ENCODE measurements at regions not wholly inside any gene's neighbourhood (a gene's known extent, or its start where the extent isn't known, plus 50 kb on each side); places are given as distances from the start of the nearest gene placed in this dataset.

DNA sequence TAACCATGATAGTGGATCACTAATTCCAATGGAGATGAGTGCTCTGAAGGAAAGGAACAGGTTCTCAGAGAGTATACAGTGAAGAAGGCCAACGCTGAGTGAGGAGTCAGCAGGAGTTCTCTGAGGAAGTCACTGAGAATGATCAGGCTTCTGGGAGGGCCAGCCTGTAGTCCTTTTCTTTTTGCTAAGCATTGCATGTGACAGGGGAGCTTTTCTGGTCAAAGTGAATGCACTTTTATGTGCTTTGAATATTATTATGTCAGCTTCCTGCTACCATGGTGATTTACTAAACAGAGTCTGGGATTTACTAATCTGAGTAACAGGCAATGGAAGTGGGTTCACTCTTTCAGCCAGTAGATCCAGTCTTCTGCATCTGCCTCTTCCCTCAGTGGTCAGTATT, 81.1 kb upstream of the SERP2 start:
- intact Hi-C loops (cut with DNase I) = no loop called here
- 83 to 87% methylated on average over 1 of the region's 1 CpG for WGBS, 2 donors
- peak in 2 of 4 donors; percentile 47 to 60 for ATAC-seq
- no peak for DNase-seq
- TF ChIP-seq, protein P1, sequence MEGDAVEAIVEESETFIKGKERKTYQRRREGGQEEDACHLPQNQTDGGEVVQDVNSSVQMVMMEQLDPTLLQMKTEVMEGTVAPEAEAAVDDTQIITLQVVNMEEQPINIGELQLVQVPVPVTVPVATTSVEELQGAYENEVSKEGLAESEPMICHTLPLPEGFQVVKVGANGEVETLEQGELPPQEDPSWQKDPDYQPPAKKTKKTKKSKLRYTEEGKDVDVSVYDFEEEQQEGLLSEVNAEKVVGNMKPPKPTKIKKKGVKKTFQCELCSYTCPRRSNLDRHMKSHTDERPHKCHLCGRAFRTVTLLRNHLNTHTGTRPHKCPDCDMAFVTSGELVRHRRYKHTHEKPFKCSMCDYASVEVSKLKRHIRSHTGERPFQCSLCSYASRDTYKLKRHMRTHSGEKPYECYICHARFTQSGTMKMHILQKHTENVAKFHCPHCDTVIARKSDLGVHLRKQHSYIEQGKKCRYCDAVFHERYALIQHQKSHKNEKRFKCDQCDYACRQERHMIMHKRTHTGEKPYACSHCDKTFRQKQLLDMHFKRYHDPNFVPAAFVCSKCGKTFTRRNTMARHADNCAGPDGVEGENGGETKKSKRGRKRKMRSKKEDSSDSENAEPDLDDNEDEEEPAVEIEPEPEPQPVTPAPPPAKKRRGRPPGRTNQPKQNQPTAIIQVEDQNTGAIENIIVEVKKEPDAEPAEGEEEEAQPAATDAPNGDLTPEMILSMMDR (IDR thresholded peaks at IDR 0.05) = no peak
- H3K27me3 ChIP-seq = no peaks in the 10 kb centered on the region
- no peak overlapping the region for H3K4me3 ChIP-seq
- no peak for FAIRE-seq
- no peak overlapping the region for H3K27ac ChIP-seq
- H3K36me3 ChIP-seq = no peaks in the 10 kb centered on the region
- no peaks in the 10 kb centered on the region for H3K9me3 ChIP-seq
- peaks cover 0 to 3% (median 0%) of the 10 kb centered on the region in 3 donors for H3K4me1 ChIP-seq

DNA sequence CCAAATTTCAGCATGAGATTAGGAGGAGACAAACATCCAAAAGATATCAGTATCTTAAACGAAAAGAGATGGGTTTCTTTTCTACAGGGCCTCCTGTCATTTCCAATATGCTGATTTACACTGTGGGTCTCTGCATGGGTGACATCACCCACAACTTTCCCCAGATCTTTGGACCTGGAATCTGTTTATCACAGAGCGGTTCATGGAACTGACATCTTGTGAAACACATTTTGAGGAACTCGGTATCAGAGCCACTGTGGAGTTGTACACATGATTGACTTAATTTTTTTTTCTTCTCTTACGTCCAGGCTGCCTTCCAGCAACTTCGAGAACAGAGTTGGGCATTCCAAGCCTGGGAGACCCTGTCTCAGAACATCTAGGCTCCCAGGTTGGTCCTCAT, 80.2 kb upstream of the SERP2 start:
- TF ChIP-seq, protein P1 (IDR thresholded peaks at IDR 0.05) = no peak

GRCh38 chr13:44293908-44294735, 79.5 kb upstream of the SERP2 start:
- no peaks in the 10 kb centered on the region for H3K36me3 ChIP-seq
- no peak overlapping the region for H3K4me3 ChIP-seq
- H3K4me1 ChIP-seq = peaks cover 0 to 3% (median 0%) of the 10 kb centered on the region in 3 donors
- ATAC-seq = peak in 1 of 4 donors; percentile 43
- TF ChIP-seq, protein P1 (IDR thresholded peaks at IDR 0.05) = no peak
- no peaks in the 10 kb centered on the region for H3K27me3 ChIP-seq
- intact Hi-C loops (cut with DNase I) = no loop called here
- DNase-seq = no peak
- H3K9me3 ChIP-seq = no peaks in the 10 kb centered on the region
- H3K27ac ChIP-seq = no peak overlapping the region
- WGBS, 2 donors = 73 to 91% methylated on average over 3 of the region's 3 CpGs
- peak; percentile 5 for FAIRE-seq

More for the DNA sequence above, 80.2 kb upstream of the SERP2 start:
- Histone ChIP-seq H3K36me3 (no peaks in the 10 kb centered on the region), H3K4me3 (no peak overlapping the region), H3K27ac (no peak overlapping the region), H3K9me3 (no peaks in the 10 kb centered on the region), H3K27me3 (no peaks in the 10 kb centered on the region), H3K4me1 (peaks cover 0 to 3% (median 0%) of the 10 kb centered on the region in 3 donors)
- intact Hi-C loops (cut with DNase I) = no loop called here
- whole genome bisulfite sequencing, 2 donors = 74% methylated on average over 5 of the region's 5 CpGs
- ATAC-seq = no peak
- no peak for DNase-seq
- no peak for FAIRE-seq

DNA sequence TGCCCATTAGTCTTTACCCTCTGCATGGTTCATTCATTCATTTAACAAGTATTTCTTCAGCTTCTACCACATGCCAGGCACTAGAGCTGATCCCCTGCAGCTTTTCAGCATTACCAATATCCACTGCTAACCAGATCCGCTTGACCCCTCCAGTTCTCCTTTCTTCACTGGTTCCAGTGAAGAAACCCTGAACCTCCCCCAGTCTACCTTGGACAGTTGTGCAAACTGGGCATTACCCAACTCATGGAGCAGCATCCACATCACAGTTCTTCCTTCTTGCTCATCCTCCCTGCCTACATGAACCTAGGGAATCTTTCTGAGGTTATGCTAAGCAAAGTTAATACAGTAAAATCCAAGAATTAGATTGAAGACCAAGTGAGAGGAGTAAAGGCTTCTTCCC, 78.7 kb upstream of the SERP2 start:
- no peak for FAIRE-seq
- Histone ChIP-seq H3K4me1 (peaks cover 0 to 3% (median 0%) of the 10 kb centered on the region in 3 donors), H3K27ac (no peak overlapping the region), H3K4me3 (no peak overlapping the region), H3K36me3 (no peaks in the 10 kb centered on the region), H3K27me3 (no peaks in the 10 kb centered on the region), H3K9me3 (no peaks in the 10 kb centered on the region)
- intact Hi-C loops (cut with DNase I) = no loop called here
- no peak for ATAC-seq
- no peak for DNase-seq
- TF ChIP-seq, protein P1 (IDR thresholded peaks at IDR 0.05) = no peak
- WGBS, 2 donors = 93 to 100% methylated on average over 1 of the region's 1 CpG

DNA sequence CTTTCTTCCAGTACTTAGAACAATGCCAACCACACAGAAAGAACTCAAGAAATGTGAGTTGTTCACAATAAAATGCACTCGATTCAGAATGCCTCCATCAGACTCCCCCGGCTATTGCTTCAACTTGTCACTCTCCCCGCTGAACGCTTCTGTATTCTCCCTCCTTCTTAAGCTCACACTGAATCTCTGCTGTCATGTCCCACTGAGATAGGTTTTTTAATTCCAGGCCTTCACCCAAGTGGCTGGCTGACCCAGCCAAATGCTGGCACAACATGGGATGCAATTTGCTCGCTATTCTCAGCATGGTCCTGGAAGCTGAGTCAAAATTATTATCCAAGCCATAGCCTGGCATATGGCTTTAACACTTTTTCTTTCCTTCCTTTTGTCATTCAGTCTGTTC, 76.8 kb upstream of the SERP2 start:
- no peaks in the 10 kb centered on the region for H3K9me3 ChIP-seq
- no peak for ATAC-seq
- no peaks in the 10 kb centered on the region for H3K36me3 ChIP-seq
- TF ChIP-seq, protein P1 (IDR thresholded peaks at IDR 0.05) = no peak
- H3K27me3 ChIP-seq = no peaks in the 10 kb centered on the region
- WGBS, 2 donors = 90 to 95% methylated on average over 5 of the region's 5 CpGs
- H3K4me3 ChIP-seq = no peak overlapping the region
- peaks cover 0 to 17% (median 0%) of the 10 kb centered on the region in 3 donors for H3K4me1 ChIP-seq
- DNase-seq = no peak
- FAIRE-seq = no peak
- no peak overlapping the region for H3K27ac ChIP-seq
- intact Hi-C loops (cut with DNase I) = no loop called here
